Endometrium (tissue), 2 donors: ENCODE measurements at regions not wholly inside any gene's neighbourhood (a gene's known extent, or its start where the extent isn't known, plus 50 kb on each side); places are given as distances from the start of the nearest gene placed in this dataset.
A peak's percentile ranks its signal among the peaks of the same experiment; 100 is the strongest.

ENCODE experiments used
- FAIRE-seq: peaks from 2 replicates; lab custom pipeline; 2012; peaks lifted over from hg19 to GRCh38; lab: Jason Lieb, UNC
- donor health status: control.
- donor health status: control.

DNA sequence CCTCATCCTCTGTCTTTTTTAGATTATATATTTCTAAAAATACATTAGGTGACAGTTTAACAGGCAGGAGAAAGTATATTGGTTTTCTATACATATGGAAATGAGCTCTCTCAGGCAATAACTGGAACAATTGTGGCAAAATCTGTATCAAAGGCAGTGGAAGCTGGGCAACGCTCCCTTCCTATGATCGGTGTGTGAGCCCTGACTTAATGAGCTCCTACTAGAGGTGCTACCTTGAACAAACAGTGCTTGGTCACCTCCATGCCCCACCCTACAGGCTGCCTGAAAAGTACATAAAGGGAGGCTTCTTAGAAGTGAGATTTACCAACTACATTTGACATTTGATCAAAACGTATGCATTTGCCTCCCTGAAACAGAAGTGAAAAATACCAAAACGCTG, 185.3 kb downstream of the EFNB2 start:
- FAIRE-seq: no peak

DNA sequence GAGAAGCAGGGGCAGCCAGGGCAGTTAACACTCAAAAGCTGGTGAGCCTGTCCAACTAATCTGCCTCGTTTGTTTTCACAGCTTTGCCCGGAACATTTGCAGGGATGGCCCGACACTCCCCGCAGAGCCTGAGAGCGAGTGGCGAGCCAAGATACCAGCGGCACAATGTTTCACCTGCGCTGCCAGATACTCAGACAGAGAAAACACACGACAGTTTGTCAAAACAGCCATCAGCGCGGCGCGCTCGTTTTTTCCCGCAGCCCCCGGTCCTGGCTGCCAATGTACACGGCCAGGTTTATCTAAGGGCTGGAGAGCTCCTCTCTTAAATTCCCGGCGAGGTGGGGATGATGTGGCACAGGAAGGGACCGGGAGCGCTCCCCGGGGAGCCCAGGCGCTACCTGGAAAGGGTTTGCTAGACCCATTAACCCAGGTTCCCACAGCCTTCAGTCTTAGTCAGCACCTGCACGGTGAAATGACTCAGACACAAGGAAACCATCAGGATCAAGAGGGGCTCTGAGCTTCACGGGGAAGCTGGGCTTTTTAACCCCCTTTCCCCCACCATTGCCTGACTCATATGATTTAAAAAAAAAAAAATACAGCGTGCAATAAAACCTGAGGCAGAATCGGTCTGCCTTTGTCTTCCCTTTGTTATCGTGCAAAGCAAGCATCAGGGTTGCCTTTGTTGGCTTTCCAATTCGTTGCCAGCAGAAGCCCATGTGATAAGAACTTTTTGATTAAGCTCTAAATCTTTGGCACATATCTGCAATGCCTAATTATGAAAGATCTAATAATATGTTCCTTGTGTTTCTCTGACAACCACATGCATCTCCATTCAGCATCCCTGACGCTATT, 186.2 kb downstream of the EFNB2 start:
- no peak for FAIRE-seq

DNA sequence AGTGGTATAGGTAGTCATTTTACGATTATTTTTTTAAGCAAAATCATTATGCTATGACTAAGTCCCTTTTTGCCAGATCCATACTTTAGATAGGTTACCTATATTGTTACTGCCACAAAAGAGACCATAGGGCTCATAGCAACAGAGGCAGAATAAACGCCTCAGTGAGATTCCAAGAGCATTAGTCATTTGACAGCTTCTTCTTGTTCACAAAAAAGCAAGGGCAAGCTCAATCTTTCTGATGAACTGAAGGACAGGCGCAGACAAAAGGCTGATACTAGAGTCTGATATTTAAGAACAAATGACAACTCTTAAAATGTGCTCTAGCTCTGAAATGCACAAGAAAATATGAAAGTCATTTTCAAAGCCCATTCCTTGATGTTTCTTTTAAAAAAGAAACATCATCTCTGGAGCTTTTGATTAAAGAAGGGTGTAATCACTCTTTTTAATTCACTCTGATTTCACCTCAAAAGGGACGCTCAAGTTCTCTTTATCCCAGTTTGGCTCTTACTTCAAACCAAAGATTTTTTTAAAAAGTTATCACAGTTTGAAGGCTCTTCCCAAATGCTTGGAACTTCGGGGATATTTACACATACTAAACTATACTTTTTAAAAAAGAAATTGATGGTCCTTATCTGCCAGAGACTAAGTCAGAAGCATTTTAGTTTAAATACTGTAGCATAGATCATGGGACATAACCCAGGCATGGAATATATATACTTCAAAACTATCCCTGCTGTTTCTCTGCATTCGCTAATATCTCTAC, 187.2 kb downstream of the EFNB2 start:
- FAIRE-seq: no peak

DNA sequence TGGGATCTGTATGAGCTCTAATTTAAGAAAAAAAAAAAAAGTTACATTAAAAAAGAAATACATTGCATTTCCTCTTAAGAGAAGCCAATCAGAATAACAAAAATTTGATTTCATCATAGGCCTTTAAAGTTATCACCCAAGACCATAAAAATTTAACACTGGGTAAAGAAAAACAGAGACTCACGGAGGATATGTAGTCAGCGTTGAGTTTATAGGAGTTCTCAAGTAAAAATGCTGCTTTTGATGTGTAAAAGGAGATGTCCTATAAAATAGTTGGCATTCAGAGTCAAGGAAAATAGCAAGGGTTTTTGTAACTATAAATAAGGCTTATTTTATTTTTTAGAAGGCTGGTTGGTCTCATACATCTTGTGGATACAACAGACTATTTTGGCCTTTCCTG, 191.1 kb downstream of the EFNB2 start:
- FAIRE-seq: peak; percentile 90

DNA sequence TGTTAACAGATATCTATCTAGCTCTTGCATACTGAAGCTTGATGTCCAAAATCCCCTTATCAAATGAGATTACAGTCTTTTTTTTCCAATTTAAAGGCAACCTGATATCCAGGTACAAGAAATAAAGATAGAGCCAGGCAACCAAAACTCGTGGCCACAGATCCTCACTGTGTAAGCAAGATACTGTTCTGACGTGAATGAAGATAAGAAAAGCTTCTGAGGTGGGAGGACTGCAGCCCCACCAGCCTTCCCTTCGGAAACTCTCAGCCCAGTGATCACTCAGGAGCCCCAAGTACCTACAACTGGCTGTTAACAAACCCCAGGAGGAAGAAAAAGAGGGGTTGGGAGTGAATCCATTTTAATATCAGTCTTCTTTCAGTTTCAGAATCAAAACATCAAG, 191.6 kb downstream of the EFNB2 start:
- no peak for FAIRE-seq

DNA sequence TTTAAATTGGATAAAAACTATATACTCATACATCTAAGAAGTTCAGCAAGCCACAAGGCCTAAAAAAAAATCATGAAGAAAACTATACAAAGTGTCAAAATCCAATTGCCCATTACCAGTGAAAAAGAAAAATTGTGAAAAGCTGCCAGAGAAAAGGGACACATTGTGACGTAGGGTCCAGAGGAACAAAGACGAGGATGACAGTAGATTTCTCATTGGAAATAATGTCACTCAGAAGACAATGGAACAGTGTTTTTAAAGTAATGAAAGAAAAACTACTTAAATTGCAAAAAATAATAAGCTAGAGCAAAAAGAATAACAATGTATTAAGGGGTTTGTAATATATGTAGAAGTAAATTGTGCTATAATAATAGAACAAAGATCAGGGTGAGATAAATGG, 195.2 kb downstream of the EFNB2 start:
- peak; percentile 8 for FAIRE-seq

DNA sequence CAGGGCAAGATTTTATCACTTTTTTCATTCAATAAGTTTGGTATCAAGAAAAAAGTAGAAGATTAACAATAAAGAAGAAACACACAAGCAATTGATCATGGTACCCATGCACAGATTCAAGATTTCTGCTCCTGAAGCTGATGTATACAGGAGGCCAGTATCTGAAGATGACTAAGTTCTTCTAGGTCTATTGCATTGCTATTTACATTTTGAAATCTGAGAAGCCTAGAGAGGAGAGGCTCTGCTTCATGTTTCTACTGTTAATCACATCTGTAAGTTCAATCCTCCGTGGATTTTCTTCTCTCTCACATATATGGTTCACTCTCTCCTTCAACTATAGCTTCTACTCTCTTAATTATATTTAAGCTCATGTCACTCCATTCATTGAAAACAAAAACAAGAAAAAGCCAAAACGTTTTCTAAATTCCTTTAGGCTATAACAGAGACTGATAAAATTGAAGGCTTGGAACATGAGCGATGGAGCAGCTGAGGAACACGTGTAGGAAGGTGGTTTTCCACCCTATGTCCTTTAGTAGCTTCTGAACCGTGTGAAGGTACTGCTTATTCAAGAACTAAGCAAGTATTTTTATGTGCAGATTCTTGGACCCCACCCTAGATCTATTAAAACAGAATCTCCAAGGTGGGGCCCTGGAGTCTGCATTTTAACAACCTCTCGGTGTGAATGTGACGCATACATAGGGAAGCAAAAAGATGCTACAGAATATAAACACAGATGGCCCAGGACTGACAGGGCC, 198.2 kb downstream of the EFNB2 start:
- no peak for FAIRE-seq

DNA sequence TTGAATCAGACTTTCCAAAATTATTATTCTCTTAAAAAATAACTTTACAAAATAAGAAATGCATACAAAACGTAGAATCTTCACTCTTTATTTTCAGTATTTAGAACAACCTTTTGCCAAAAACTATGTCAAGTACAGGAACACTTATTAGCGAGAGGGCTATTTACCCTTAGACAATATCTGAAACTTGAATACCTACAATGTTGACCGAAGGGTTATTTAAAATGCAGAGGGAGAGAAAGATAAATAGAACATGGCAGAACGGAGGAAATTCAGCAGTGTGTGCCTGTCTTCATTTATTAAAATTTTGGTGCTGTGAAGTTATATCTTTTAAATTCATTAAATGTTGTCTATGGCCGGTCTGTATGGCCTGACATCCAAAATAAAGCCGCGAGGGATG, 198.8 kb downstream of the EFNB2 start:
- no peak for FAIRE-seq

DNA sequence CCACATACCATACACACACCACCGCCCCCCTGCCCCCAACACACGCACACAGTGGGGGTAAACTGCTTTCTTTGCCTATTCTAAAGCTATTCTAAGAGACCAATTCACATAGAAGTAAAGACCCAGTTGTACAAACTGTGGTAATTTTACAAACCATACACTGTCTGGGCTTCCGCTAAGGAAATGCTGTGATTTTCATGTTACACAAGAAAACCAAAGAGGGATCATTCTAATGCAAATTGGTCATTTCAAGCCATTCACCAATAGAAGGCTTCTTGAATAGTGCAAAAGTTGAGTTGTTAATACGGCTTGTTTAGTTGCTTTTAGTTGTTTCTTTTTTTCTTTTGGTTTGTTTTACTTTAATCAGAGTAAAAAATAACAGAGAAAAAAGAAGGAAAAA, 202.8 kb downstream of the EFNB2 start:
- no peak for FAIRE-seq

DNA sequence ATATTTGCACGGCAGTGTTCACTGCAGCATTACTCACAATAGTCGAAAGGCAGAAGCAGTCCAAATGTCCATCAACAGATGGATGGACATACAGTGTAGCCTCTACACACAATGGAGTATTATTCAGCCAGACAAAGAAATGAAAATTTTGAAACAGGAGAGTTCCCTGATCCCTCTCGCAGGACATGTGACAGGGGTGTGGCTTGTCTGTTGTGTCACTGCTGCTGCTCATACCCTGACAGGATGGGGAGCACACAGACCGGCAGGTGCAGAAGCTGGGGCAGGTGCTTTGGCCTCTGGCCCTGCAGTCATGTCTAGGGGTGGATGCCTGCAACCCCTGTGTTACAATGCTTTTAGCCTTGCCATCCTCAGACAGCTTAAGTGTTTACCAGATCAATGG, 204.3 kb downstream of the EFNB2 start:
- no peak for FAIRE-seq

DNA sequence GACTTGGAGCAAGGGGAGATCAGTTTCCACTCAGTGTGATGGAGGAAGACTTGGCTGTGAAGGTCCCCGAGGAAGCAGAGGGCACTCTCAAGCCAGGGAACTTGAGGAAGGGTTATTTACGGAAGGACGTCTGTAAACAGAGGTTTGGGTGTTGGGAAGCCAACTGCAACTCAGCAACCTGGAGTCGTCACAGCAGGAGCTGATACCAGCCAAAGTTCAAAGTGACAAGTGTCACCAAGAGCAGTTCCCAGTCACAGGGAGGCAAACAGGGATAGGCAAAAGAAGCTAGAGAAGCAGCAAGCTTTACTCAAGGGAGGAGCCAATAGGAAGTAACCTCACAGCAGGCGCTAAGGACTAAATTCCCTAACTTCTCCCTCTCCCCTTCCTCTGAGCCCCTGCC, 205.5 kb downstream of the EFNB2 start:
- no peak for FAIRE-seq

DNA sequence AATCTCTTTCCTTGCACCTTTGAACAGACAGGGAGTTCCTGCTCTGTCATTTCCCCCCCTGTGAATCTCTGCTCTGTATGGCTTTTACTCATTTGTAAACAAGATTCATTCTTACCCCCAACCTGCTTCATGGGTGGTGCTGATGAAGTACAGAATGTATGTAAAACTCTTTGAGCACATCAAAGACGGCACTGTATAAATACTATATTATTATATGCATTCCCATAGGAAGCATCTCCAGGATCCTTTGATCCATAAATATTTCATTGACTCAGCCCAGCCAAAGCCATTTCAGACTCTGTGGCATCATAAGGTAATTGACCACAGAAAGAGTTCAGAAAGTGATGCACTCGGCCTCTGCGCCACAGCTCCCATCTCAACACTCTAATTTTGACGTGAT, 208.7 kb downstream of the EFNB2 start:
- no peak for FAIRE-seq

DNA sequence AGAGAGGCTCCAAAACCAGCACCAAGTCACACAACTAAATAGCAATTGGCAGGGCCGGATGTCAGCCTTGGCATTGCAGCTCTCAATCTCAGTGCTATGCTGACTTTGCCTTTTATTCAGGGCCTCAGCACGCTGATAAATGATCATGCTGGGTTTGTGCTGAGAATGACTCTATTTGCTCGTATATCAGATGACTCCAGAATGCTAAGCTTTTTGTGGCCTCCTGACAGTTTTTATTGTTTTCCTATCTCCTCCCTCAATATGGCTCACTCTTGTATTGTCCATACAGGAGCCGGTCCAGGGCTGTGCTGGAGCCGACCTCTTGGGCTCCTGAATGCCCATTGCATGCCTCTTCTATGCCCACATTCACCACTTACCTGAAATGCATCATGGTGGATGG, 211.0 kb downstream of the EFNB2 start:
- FAIRE-seq: no peak

DNA sequence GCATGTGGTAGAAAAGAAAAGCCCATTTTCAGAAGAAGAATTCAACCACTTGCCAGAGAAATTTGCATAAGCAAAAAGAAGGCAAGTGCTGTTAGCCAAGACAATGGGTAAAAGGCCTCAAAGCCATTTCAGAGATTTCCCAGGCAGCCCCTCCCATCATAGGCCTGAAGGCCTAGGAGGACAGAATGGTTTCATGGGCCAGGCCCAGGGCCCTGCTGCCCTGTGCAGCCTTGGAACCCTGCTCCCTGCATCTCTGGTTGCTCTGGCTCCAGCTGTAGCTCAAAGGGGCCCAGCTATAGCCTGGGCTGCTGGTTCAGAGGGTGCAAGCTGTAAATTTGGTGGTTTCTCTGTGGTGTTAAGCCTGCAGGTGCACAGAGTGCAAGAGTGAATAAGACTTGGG, 212.8 kb downstream of the EFNB2 start:
- no peak for FAIRE-seq

DNA sequence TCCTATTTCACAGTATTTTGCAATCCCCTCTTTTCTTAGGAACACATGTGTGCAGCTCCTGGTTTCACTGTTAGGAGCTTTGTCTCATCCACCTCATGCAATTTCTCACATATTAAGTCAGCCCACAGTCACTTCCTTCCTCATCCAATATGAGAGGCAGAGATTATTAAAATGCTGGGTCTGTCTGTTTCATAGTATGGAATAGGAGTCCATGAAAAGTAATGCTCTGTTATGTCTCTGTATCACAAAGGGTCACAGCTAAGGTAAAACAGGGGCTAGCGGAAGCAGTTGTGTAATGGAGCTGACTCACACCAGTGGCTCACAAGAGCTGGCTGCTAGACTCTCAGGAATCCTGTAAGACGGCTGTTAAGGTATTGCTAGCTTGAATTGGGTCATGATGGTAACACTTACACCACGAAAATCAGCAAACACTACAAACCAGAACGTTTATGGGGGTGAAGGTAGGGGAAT, 216.5 kb downstream of the EFNB2 start:
- FAIRE-seq: no peak

DNA sequence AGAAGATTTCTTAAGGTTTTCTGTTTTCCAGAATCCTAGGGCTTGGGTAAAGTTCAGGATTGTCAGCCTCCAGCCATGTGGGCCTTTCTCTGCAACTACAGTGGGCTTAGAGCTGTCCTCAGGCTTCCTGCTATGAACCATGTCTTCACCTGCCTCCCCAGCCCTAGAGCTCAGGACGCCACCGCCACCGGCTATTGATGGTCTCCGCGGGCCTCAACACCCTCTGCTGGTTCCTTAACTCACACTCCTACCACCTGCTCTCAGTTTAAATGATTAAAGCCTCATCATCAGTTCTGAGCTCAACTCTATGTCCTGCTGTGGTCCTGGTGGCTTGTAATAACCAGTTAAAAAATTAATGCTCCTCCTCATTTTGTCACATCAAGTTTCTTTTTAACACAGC, 221.0 kb downstream of the EFNB2 start:
- FAIRE-seq: no peak

DNA sequence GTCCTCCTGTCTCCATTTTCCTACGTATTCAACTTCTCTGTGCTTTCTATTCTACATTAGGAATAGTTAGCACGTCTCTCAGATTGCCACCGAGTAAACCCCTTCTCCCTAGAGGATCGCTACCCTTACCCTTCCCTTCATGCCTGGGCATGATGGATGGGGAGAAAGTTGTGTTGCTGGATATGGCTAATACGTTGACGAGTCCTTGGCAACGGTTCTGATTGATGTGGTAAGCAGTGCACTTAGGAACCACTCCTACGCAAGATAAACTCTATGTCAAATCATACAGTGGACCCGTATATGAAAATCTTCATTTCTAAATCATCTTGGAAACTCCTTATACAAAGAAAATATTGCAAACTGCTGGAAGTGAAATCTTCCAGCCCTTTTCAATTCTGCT, 224.5 kb downstream of the EFNB2 start:
- FAIRE-seq: no peak

DNA sequence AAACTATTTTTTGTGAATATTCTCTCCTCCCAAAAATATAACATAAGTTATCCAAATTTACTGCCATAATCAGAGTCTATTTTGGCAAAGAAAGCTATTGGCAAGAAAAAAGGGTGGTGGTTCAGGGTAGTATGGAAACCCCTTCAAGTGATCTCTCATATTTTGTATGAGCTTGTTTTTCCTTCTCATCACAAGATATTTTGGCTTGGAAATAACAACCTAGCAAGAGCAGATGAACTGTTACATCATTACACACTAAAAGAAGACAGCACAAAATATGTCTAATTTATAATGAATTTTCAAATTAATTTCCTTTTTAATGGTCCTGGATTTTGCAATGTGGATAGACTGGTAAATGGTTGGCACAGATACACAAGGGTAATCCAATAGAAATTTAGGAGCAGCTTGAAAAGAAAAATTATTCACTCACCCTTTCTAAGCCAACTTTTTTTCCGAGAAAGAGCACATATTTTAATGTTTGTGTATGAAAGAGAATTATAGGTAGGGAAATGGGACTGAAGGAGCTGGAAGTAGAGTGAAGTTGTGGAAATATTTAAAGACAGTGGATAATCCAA, 225.1 kb downstream of the EFNB2 start:
- FAIRE-seq: no peak

DNA sequence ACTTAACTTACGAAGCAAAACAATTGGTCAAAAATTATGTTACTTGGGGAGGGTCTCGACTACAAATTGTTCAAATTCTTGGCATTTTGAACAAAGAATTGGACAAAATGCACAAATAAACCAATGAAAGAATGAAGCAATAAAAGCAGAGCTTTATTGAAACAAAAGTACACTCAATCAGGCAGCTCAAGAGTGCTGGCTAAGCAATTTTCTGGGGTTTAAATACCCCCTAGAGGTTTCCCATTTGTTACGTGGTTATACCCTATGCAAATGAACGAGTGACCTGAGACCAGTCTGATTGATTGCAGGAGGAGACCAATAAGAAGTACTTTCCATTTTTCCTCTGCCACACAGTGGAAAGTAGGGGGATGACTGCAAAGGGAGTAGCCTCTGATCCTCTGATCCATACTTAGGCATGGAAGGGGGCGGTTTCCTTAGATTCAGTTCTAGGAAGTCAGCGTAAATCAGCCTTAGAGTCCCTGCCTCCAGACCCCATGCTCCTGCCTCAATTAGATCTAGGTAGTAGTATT, 228.6 kb downstream of the EFNB2 start:
- FAIRE-seq: no peak

DNA sequence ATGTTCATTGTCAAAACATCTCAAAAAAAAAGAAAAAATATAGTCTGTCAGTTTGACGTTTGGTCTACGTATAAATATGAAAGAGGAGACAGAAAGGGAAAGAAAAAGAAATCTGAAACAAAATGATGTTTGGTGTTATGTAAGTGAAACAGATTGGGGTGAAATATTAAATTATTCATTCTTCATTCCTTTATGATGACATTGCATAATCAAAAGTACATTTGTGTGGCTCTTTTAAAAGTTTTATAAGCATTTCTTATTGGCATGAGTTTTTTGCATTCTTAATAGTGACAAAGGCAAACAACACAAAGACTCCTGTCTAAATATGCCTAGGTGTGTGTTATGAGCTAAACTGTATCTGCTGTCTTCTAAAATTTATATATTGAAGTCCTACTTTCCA, 232.6 kb downstream of the EFNB2 start:
- FAIRE-seq: no peak

DNA sequence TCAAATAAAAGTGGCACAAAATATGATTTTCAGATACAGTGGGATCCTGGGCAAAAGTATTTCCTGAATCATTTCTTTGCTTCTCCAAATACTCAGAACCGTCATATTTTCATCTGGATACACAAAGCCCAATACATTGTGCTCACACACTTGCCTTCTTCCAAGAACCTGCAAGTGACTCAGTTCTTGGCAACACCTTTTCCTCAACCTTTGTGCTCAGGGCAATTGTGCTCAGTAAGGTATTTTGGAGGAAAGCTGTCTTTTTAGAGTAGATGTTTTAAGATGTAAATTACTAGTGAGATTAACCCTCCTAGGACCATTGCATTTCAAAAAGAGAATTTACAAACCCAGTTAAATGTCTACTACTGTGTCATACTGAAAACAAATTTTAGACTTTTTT, 233.5 kb downstream of the EFNB2 start:
- FAIRE-seq: no peak

DNA sequence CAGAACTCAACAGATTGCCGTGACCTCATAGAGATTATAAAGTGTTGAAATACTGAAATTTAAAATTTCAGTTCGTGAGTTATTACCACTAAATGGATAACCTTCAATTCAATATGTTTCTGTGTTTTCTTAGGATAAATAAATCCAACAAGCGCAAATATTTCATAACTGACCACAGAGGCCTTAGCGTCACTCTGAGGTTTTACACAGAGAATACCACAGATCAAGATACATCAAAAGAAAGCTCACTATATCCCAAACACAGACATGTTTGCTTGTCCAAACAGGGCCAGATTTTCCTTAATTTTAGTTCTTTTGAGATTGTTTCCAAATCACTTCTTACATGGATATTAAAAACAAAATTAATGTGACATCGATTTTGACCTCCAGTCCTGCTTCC, 235.8 kb downstream of the EFNB2 start:
- no peak for FAIRE-seq
